Panc1 (cell line): ENCODE measurements at regions not wholly inside any gene's neighbourhood (a gene's known extent, or its start where the extent isn't known, plus 50 kb on each side); places are given as distances from the start of the nearest gene placed in this dataset.

Experiments
- ATAC-seq: fragments of 200-7000 bp; cut with Tn5 transposase; 2 replicates; pipeline ENCODE4 v1.9.1; 2020; ENCODE audit warnings: mild to moderate bottlenecking, moderate library complexity
- BruUV-seq: library from RNA; stranded (reverse); fragments of 400-500 nt; replicated peaks from 2 replicates; lab custom pipeline; 2021; lab: Mats Ljungman, UMichigan
- CTCF ChIA-PET: fragments of 300-600 bp; sonication (Branson Sonifier 250); formaldehyde crosslinking; loops from one replicate; lab custom pipeline; 2022; ENCODE audit warnings: antibody characterized with exemption; lab: Charles Lee
- POLR2A ChIA-PET: fragments of 300-600 bp; sonication (Branson Sonifier 250); formaldehyde crosslinking; loops from one replicate; lab custom pipeline; 2022; ENCODE audit warnings: antibody characterized with exemption; lab: Charles Lee
- DNase-seq: peaks from one replicate; pipeline ENCODE4 v3.0.0-alpha.2; 2010; ENCODE audit warnings: low read depth, low spot score
- H3K27ac ChIP-seq: 2 replicates; pipeline ENCODE4 v1.5.1; 2011; ENCODE audit warnings: mild to moderate bottlenecking, low read length, inconsistent platforms
- H3K27me3 ChIP-seq: fragments of 200-500 bp; sonication (Bioruptor generic); 2 replicates; pipeline ENCODE4 v1.6.0; 2014; ENCODE audit warnings: low read length, inconsistent platforms; ENCODE audit not compliant: control insufficient read depth, insufficient read depth
- H3K36me3 ChIP-seq: fragments of 200-500 bp; sonication (Bioruptor generic); 2 replicates; pipeline ENCODE4 v1.5.1; 2014; ENCODE audit warnings: inconsistent platforms, mild to moderate bottlenecking, low read length, moderate library complexity; ENCODE audit not compliant: control insufficient read depth, insufficient read depth
- H3K4me1 ChIP-seq: 2 replicates; pipeline ENCODE4 v1.5.1; 2011; ENCODE audit warnings: inconsistent platforms, mild to moderate bottlenecking, low read length, moderate library complexity; ENCODE audit not compliant: control insufficient read depth, insufficient read depth
- H3K4me3 ChIP-seq, 2 experiments: 2 replicates each; pipeline ENCODE4 v1.5.1; 2011 to 2012; ENCODE audit warnings: low read depth in 2 of 2, low read length in 2 of 2, mild to moderate bottlenecking in 2 of 2, inconsistent platforms in 1 of 2, moderate library complexity in 1 of 2
- H3K9me3 ChIP-seq: fragments of 200-500 bp; sonication (Bioruptor generic); 2 replicates; pipeline ENCODE4 v1.5.1; 2014; ENCODE audit warnings: low read depth, mild to moderate bottlenecking, inconsistent platforms, low read length, moderate library complexity; ENCODE audit not compliant: control insufficient read depth, insufficient read depth
- CTCF ChIP-seq: fragments of 450-650 bp; IDR thresholded peaks from 2 replicates; pipeline ENCODE4 v1.5.1; 2017; ENCODE audit warnings: mild to moderate bottlenecking
- POLR2AphosphoS5 ChIP-seq: IDR thresholded peaks from 2 replicates; pipeline ENCODE4 v1.6.1; 2012; ENCODE audit warnings: mild to moderate bottlenecking, low read depth, low read length, moderate library complexity
- REST ChIP-seq, 2 experiments: IDR thresholded peaks; 2 replicates each; pipeline ENCODE4 v1.6.1; 2011 to 2012; ENCODE audit warnings: low read depth in 2 of 2, control low read depth in 1 of 2, low read length in 1 of 2, mild to moderate bottlenecking in 1 of 2, moderate library complexity in 1 of 2; ENCODE audit not compliant: insufficient read depth in 1 of 2
- SIN3A ChIP-seq: IDR thresholded peaks from 2 replicates; pipeline ENCODE4 v1.6.1; 2012; ENCODE audit warnings: low read depth, mild to moderate bottlenecking, low read length, moderate library complexity, borderline replicate concordance; ENCODE audit not compliant: insufficient read depth
- TCF7L2 ChIP-seq: IDR thresholded peaks from 2 replicates; pipeline ENCODE4 v1.6.1; 2011; ENCODE audit warnings: mild to moderate bottlenecking, low read depth, low read length, inconsistent platforms
- in situ Hi-C: cut with HindIII; loops from 2 replicates; pipeline ENCODE4 v1.10.0; 2016; ENCODE audit warnings: low sequenced_read_pairs, low pct_unique_long_range_greater_than_20kb
- intact Hi-C: fragments of 100-400 bp; cut with micrococcal nuclease; formaldehyde crosslinking; loops from one replicate; pipeline ENCODE4 v1.10.0; 2022; ENCODE audit not compliant: unreplicated experiment

GRCh38 chr10:78437998-78438906 lies 404.6 kb downstream of the RPS24 start:
- peaks cover 13% of the 10 kb centered on the region; the same call in 1 of the 2 replicates for H3K4me1 ChIP-seq
- H3K27me3 ChIP-seq = no peaks in the 10 kb centered on the region
- no peak overlapping the region for H3K27ac ChIP-seq
- POLR2A ChIA-PET = no interaction called here
- in situ Hi-C loops (no loop called here), intact Hi-C loops (loop anchor here (10.0 kb wide), 1 partner anchor 757 kb away; no protein-coding TSS in a partner anchor)
- no peak for DNase-seq
- 0 out of 2 replicates have a peak, but pooled peaks have one; percentile 29 for ATAC-seq
- no peaks in the 10 kb centered on the region for H3K36me3 ChIP-seq
- no peak overlapping the region for H3K4me3 ChIP-seq
- TF ChIP-seq POLR2AphosphoS5 (no peak), CTCF (no peak; the same call in 1 of the 2 replicates), SIN3A (no peak), REST (IDR thresholded peaks at IDR 0.05; ENCODE audit: insufficient read depth in 1 of 2, low read depth in 2 of 2, low read length in 1 of 2) (no peak), TCF7L2 (no peak)
- no peaks in the 10 kb centered on the region for H3K9me3 ChIP-seq
- CTCF ChIA-PET = interaction anchor here (0.7 to 0.8 kb wide), 2 partner anchors 134 to 206 kb away, joined by 3 to 4 read pairs; no protein-coding TSS in a partner anchor
- no TSS peak for BruUV-seq

- BruUV-seq = no TSS peak
- DNase-seq (no peak), ATAC-seq (no peak)
- TF ChIP-seq POLR2AphosphoS5 = no peak
- TF ChIP-seq SIN3A = no peak
- TF ChIP-seq REST (IDR thresholded peaks at IDR 0.05; ENCODE audit: insufficient read depth in 1 of 2, low read depth in 2 of 2, low read length in 1 of 2) = no peak
- no peak for TF ChIP-seq CTCF
- TF ChIP-seq TCF7L2 = no peak
- in situ Hi-C loops = no loop called here
- H3K36me3 ChIP-seq = no peaks in the 10 kb centered on the region
- ChIA-PET CTCF (interaction anchor here (0.8 kb wide), 1 partner anchor 207 kb away, joined by 3 read pairs; no protein-coding TSS in a partner anchor), POLR2A (no interaction called here)
- H3K27ac ChIP-seq = no peak overlapping the region
- H3K4me1 ChIP-seq = peaks cover 8% of the 10 kb centered on the region; the same call in 1 of the 2 replicates
- H3K27me3 ChIP-seq = no peaks in the 10 kb centered on the region
- intact Hi-C loops = loop anchor here (10.0 kb wide), 1 partner anchor 756 kb away; no protein-coding TSS in a partner anchor
- H3K9me3 ChIP-seq = no peaks in the 10 kb centered on the region
- no peak overlapping the region for H3K4me3 ChIP-seq
These were observed 405.5 kb downstream of the RPS24 start for GRCh38 chr10:78438907-78439809.
